ENCODE measurements at regions not wholly inside any gene's neighbourhood (a gene's known extent, or its start where the extent isn't known, plus 50 kb on each side); places are given as distances from the start of the nearest gene placed in this dataset.

- no peak for DNase-seq
- no peaks in the 10 kb centered on the region for H3K36me3 ChIP-seq
- WGBS, 5 donors, result 30 to 51% (median 43%) methylated on average over 3 of the region's 3 CpGs
- H3K4me3 ChIP-seq, result no peak overlapping the region
- intact Hi-C loops (cut with DNase I; ENCODE audit: low total_unique reads), result no loop called here
- peaks cover 0 to 11% (median 0%) of the 10 kb centered on the region in 7 donors for H3K27me3 ChIP-seq (replicated peaks in 1 of 7)
- no peaks in the 10 kb centered on the region for H3K4me1 ChIP-seq
- no peak for TF ChIP-seq POLR2A (IDR thresholded peaks at IDR 0.05)
- TF ChIP-seq CTCF (IDR thresholded peaks at IDR 0.05 in 8 of 11, conservative IDR thresholded peaks at IDR 0.05 in 3 of 11), result peak in 5 of 11 experiments; percentile 7 to 38 (median 23)
- no peak overlapping the region for H3K27ac ChIP-seq
- H3K9me3 ChIP-seq, result peaks cover 0 to 36% (median 10%) of the 10 kb centered on the region in 8 donors
Measured at GRCh38 chr19:29121684-29122083, 91.3 kb downstream of the UQCRFS1 start.

DNA sequence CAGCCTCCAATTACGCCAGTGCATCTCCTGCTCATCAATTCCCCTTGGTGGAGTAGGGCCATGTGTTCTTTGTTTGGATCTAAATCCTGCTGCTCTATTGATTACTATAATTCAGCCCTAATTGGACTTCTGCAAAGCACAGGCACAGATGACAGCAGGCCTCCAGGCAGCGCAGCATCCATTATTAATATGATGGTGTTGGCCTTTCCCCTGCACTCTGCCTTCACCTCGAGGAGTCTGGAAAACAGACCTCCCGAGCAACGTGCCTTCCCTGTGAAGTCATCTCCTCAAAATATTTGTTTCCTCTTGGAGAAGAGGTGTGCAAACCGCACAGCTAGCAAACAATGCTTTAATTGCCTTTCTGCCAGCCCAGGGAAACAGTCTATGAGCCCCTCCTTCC is 92.5 kb downstream of the UQCRFS1 start:
- Histone ChIP-seq H3K4me3 (no peak overlapping the region), H3K27ac (no peak overlapping the region), H3K9me3 (peaks cover 0 to 39% (median 10%) of the 10 kb centered on the region in 8 donors), H3K27me3 (replicated peaks in 1 of 7) (no peaks in the 10 kb centered on the region), H3K4me1 (no peaks in the 10 kb centered on the region), H3K36me3 (no peaks in the 10 kb centered on the region)
- no peak for DNase-seq
- WGBS, 5 donors, result 65 to 77% (median 76%) methylated on average over 6 of the region's 6 CpGs
- intact Hi-C loops (cut with DNase I; ENCODE audit: low total_unique reads), result no loop called here
- TF ChIP-seq CTCF (IDR thresholded peaks at IDR 0.05 in 8 of 11, conservative IDR thresholded peaks at IDR 0.05 in 3 of 11) (no peak), POLR2AphosphoS5 (IDR thresholded peaks at IDR 0.05) (no peak), POLR2A (IDR thresholded peaks at IDR 0.05) (no peak)

DNA sequence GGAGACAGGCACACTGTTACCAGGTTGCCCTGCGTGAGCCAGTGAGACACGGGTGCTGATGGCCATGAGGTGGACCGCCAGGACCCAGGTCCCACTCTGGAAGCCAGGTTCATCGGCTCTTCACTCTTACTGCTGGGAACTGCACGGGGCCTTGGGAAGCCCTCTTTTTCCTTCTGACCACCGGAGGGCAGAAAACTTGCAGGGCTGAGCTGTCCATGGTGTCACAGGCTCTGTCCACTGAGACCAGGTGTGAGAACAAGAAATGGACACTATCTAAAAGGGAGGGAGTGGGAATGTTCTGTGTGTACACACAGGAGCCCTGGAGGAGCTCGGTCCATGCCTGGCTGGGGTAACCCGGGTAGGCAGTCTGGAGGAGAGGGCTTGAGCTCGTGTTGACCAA is 93.4 kb downstream of the UQCRFS1 start:
- TF ChIP-seq CTCF (IDR thresholded peaks at IDR 0.05 in 8 of 11, conservative IDR thresholded peaks at IDR 0.05 in 3 of 11) (no peak), POLR2AphosphoS5 (IDR thresholded peaks at IDR 0.05) (no peak), POLR2A (IDR thresholded peaks at IDR 0.05) (no peak)
- no peaks in the 10 kb centered on the region for H3K4me1 ChIP-seq
- intact Hi-C loops (cut with DNase I; ENCODE audit: low total_unique reads), result no loop called here
- H3K27me3 ChIP-seq (replicated peaks in 1 of 7), result no peaks in the 10 kb centered on the region
- DNase-seq, result no peak
- no peaks in the 10 kb centered on the region for H3K36me3 ChIP-seq
- no peak overlapping the region for H3K4me3 ChIP-seq
- H3K9me3 ChIP-seq, result peaks cover 0 to 35% (median 9%) of the 10 kb centered on the region in 8 donors
- no peak overlapping the region for H3K27ac ChIP-seq
- WGBS, 5 donors, result 53 to 71% (median 58%) methylated on average over 9 of the region's 9 CpGs

DNA sequence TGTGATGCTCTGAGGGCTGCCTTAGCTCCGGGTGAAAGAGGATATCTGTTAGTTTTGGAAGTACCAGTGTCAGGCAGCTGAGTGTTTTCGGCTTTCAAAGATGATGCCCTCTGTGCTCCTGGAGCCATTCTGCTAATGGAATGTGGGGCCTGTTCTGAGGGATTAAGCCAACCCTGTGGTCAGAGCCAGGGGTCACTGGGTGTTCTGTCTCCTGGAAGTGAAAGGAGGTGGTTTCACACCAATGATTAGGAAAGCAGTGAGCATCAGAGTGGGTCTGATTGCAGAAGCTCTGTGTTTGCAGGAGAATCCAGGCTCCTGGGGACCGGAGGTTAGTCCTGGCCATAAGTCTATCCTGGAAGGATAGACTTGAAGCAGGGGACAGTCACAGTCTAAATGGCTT is 94.6 kb downstream of the UQCRFS1 start:
- 35 to 50% (median 48%) methylated on average over 2 to 3 of the region's 3 CpGs for WGBS, 5 donors
- Histone ChIP-seq H3K27me3 (replicated peaks in 1 of 7) (no peaks in the 10 kb centered on the region), H3K4me1 (no peaks in the 10 kb centered on the region), H3K4me3 (no peak overlapping the region), H3K9me3 (peaks cover 0 to 25% (median 3%) of the 10 kb centered on the region in 8 donors), H3K27ac (no peak overlapping the region), H3K36me3 (no peaks in the 10 kb centered on the region)
- no peak for DNase-seq
- TF ChIP-seq CTCF (IDR thresholded peaks at IDR 0.05 in 8 of 11, conservative IDR thresholded peaks at IDR 0.05 in 3 of 11), result no peak
- intact Hi-C loops (cut with DNase I; ENCODE audit: low total_unique reads), result no loop called here

Data from spleen (tissue), 11 donors.